Endothelial cell of umbilical vein (primary cell): ENCODE measurements at regions not wholly inside any gene's neighbourhood (a gene's known extent, or its start where the extent isn't known, plus 50 kb on each side); places are given as distances from the start of the nearest gene placed in this dataset.

ENCODE experiments used
- BruUV-seq: library from RNA; stranded (reverse); fragments of 400-500 nt; replicated peaks from 2 replicates; lab custom pipeline; 2021; lab: Mats Ljungman, UMichigan
- CTCF ChIA-PET: fragments of 300-600, 350-600 bp; sonication (Branson Sonifier 250); formaldehyde crosslinking; loops from one replicate; lab custom pipeline; 2021; ENCODE audit warnings: antibody characterized with exemption, inconsistent platforms; lab: Charles Lee
- POLR2A ChIA-PET: fragments of 300-600, 350-600 bp; sonication (Branson Sonifier 250); formaldehyde crosslinking; loops from one replicate; lab custom pipeline; 2021; ENCODE audit warnings: antibody characterized with exemption, inconsistent platforms; lab: Charles Lee
- DNase-seq: peaks from one replicate; pipeline ENCODE4 v3.0.0-alpha.2; 2011; ENCODE audit warnings: low read depth, low spot score
- FAIRE-seq: peaks from 2 replicates; lab custom pipeline; 2011; peaks lifted over from hg19 to GRCh38; lab: Jason Lieb, UNC
- H2AFZ ChIP-seq: 2 replicates; pipeline ENCODE4 v1.6.0; 2012; ENCODE audit warnings: low read depth, low read length, control low read depth, inconsistent platforms
- H3K27ac ChIP-seq: 2 replicates; pipeline ENCODE4 v1.5.1; 2011; ENCODE audit warnings: low read depth, mild to moderate bottlenecking, control low read depth, low read length, moderate library complexity; ENCODE audit not compliant: insufficient read depth
- H3K27me3 ChIP-seq, 2 experiments: 2 replicates each; pipeline versions ENCODE4 v1.6.0 to v1.6.1; 2011; ENCODE audit warnings: low read length in 2 of 2, mixed read lengths in 1 of 2; ENCODE audit not compliant: control insufficient read depth in 2 of 2, insufficient read depth in 2 of 2
- H3K36me3 ChIP-seq, 2 experiments: 2 replicates in 1 of 2; 3 replicates in 1 of 2; pipeline ENCODE4 v1.5.1; 2011; ENCODE audit warnings: low read length in 2 of 2, mild to moderate bottlenecking in 1 of 2, moderate library complexity in 1 of 2; ENCODE audit not compliant: control insufficient read depth in 2 of 2, insufficient read depth in 2 of 2; ENCODE audit errors: extremely low read depth in 1 of 2
- H3K4me1 ChIP-seq: 3 replicates; pipeline ENCODE4 v1.5.1; 2011; ENCODE audit warnings: mild to moderate bottlenecking, low read length; ENCODE audit not compliant: control insufficient read depth, insufficient read depth; ENCODE audit errors: extremely low read depth
- H3K4me2 ChIP-seq: 2 replicates; pipeline ENCODE4 v1.6.1; 2011; ENCODE audit warnings: low read length, control low read depth, mixed read lengths; ENCODE audit not compliant: insufficient read depth
- H3K4me3 ChIP-seq, 3 experiments: fragments of 200-600 bp in 1 of 3; sonication (generic), shearing (Covaris generic) in 1 of 3; replicated peaks in 1 of 3; 2 replicates each; pipeline ENCODE4 v1.5.1; 2011 to 2016; ENCODE audit warnings: control low read depth in 3 of 3, low read length in 3 of 3, mild to moderate bottlenecking in 2 of 3, inconsistent platforms in 1 of 3, low read depth in 1 of 3, moderate library complexity in 1 of 3; ENCODE audit not compliant: insufficient read depth in 1 of 3
- H3K79me2 ChIP-seq: 2 replicates; pipeline ENCODE4 v1.6.0; 2012; ENCODE audit warnings: low read length, inconsistent platforms; ENCODE audit not compliant: control insufficient read depth, insufficient read depth
- H3K9ac ChIP-seq: replicated peaks from 2 replicates; pipeline ENCODE3; 2011; ENCODE audit warnings: low read length, control low read depth; ENCODE audit not compliant: insufficient read depth; ENCODE audit errors: extremely low read depth
- H3K9me1 ChIP-seq: replicated peaks from 3 replicates; pipeline ENCODE4 v1.6.0; 2011; ENCODE audit warnings: mild to moderate bottlenecking, low read length; ENCODE audit not compliant: control insufficient read depth, insufficient read depth; ENCODE audit errors: extremely low read depth
- H3K9me3 ChIP-seq: replicated peaks from 2 replicates; pipeline ENCODE4 v1.5.1; 2012; ENCODE audit warnings: low read length, inconsistent platforms; ENCODE audit not compliant: control insufficient read depth, insufficient read depth
- H4K20me1 ChIP-seq: replicated peaks from 2 replicates; pipeline ENCODE3; 2011; ENCODE audit warnings: mild to moderate bottlenecking, low read length; ENCODE audit not compliant: control insufficient read depth, insufficient read depth; ENCODE audit errors: extremely low read depth
- CTCF ChIP-seq, 2 donors: IDR thresholded peaks; 1 replicate in 1 of 2; 2 replicates in 1 of 2; pipeline ENCODE4 v1.5.1; 2011; ENCODE audit warnings: low read length in 2 of 2, mild to moderate bottlenecking in 2 of 2, moderate library complexity in 2 of 2, control low read depth in 1 of 2, inconsistent platforms in 1 of 2, low read depth in 1 of 2; ENCODE audit not compliant: insufficient read depth in 1 of 2; ENCODE audit errors: extremely low read depth in 1 of 2
- EZH2 ChIP-seq: IDR thresholded peaks from 2 replicates; pipeline ENCODE4 v1.6.1; 2012; ENCODE audit warnings: borderline replicate concordance, low read depth, mild to moderate bottlenecking, moderate library complexity, low read length, inconsistent platforms; ENCODE audit not compliant: severe bottlenecking
- FOS ChIP-seq: IDR thresholded peaks from 2 replicates; pipeline ENCODE4 v1.6.1; 2011; ENCODE audit warnings: mild to moderate bottlenecking, low read length, moderate library complexity, borderline replicate concordance; ENCODE audit not compliant: insufficient read depth
- GATA2 ChIP-seq: IDR thresholded peaks from 2 replicates; pipeline ENCODE4 v1.7.0; 2011; ENCODE audit warnings: low read depth, mild to moderate bottlenecking, moderate library complexity, mixed read lengths, low read length; ENCODE audit not compliant: insufficient read length, insufficient read depth
- JUN ChIP-seq: IDR thresholded peaks from 2 replicates; pipeline ENCODE4 v1.6.1; 2011; ENCODE audit warnings: borderline replicate concordance, low read depth; ENCODE audit not compliant: insufficient read length, insufficient read depth
- MAX ChIP-seq: IDR thresholded peaks from 2 replicates; pipeline ENCODE4 v1.6.1; 2011; ENCODE audit not compliant: insufficient read depth, insufficient read length
- MYC ChIP-seq: IDR thresholded peaks from one replicate; pipeline ENCODE4 v1.6.1; 2011; ENCODE audit warnings: mild to moderate bottlenecking, low read depth, low read length
- POLR2A ChIP-seq: IDR thresholded peaks from 2 replicates; pipeline ENCODE4 v1.6.1; 2012; ENCODE audit warnings: low read depth, mild to moderate bottlenecking, control low read depth, low read length
- POLR2AphosphoS5 ChIP-seq: IDR thresholded peaks from 2 replicates; pipeline ENCODE4 v1.6.1; 2012; ENCODE audit warnings: low read depth, mild to moderate bottlenecking, control low read depth, low read length, moderate library complexity; ENCODE audit not compliant: insufficient read depth
- dilution Hi-C: fragments of 300-500 bp; cut with MboI; formaldehyde crosslinking; loops from one replicate; pipeline ENCODE4 v1.15.0; 2019; ENCODE audit warnings: low sequenced_read_pairs; ENCODE audit not compliant: extremely low pct_ligation_motif_present
- intact Hi-C: fragments of 100-400 bp; cut with micrococcal nuclease; formaldehyde crosslinking; loops from one replicate; pipeline ENCODE4 v1.10.0; 2022

DNA sequence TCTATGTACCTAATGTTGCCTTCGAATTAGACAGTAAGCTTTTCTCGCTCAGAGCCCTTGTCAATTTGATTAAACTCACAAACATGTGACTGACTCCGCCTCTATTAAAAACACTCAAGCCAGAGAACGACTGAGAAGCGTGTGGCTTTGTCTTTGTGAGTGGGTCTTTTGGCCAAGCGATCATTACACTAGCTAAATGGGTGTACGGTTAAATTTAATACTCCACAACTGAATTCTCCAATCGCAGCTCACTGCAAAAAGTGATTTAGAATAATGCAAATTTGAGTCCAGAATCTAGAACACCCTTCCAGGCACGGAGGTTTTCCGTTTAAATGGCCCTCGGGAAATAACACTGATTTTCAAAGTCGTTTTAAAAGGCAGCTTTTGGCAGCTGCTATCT is 253.7 kb downstream of the EFCAB11 start:
- H3K9me3 ChIP-seq, result no peaks in the 10 kb centered on the region
- H3K36me3 ChIP-seq, result no peaks in the 10 kb centered on the region
- no peak overlapping the region for H3K9ac ChIP-seq
- TF ChIP-seq EZH2, result no peak
- no peak for TF ChIP-seq GATA2
- TF ChIP-seq JUN, result no peak
- TF ChIP-seq MAX, result no peak
- no peak for TF ChIP-seq FOS
- no peak for TF ChIP-seq MYC
- TF ChIP-seq POLR2A, result no peak
- TF ChIP-seq POLR2AphosphoS5, result no peak
- TF ChIP-seq CTCF (IDR thresholded peaks at IDR 0.05; ENCODE audit: extremely low read depth in 1 of 2, insufficient read depth in 1 of 2, low read depth in 1 of 2, low read length in 2 of 2), result no peak
- DNase-seq, result no peak
- H3K4me3 ChIP-seq, result peak overlapping the region in 1 of 3 experiments; percentile 32
- H3K27ac ChIP-seq, result no peak overlapping the region
- intact Hi-C loops (loop anchor here (2.0 kb wide), 2 partner anchors 284 to 660 kb away; partner anchors contain the start of gene FOXN3), dilution Hi-C loops (no loop called here)
- H3K79me2 ChIP-seq, result no peaks in the 10 kb centered on the region
- peaks cover 3% of the 10 kb centered on the region for H3K4me1 ChIP-seq
- BruUV-seq, result no TSS peak
- ChIA-PET POLR2A (no interaction called here), CTCF (interaction anchor here (1.2 kb wide), 1 partner anchor 660 kb away, joined by 3 read pairs; no protein-coding TSS in a partner anchor)
- H4K20me1 ChIP-seq, result no peaks in the 10 kb centered on the region
- FAIRE-seq, result no peak
- H3K27me3 ChIP-seq, result no peaks in the 10 kb centered on the region
- peak overlapping the region; percentile 62 for H3K4me2 ChIP-seq
- peak overlapping the region; percentile 84 for H2AFZ ChIP-seq
- H3K9me1 ChIP-seq, result no peaks in the 10 kb centered on the region
